SKM-1 (cell line): ENCODE measurements at regions not wholly inside any gene's neighbourhood (a gene's known extent, or its start where the extent isn't known, plus 50 kb on each side); places are given as distances from the start of the nearest gene placed in this dataset.
"Not testable (repeated sequence)": the region's sequence is repeated elsewhere in the genome, so short reads cannot be mapped to it uniquely, and the experiment has no call there.

Source experiments
- DNase-seq: peaks from one replicate; lab custom pipeline; 2025; ENCODE audit not compliant: unreplicated experiment; lab: John Stamatoyannopoulos, UW

DNA sequence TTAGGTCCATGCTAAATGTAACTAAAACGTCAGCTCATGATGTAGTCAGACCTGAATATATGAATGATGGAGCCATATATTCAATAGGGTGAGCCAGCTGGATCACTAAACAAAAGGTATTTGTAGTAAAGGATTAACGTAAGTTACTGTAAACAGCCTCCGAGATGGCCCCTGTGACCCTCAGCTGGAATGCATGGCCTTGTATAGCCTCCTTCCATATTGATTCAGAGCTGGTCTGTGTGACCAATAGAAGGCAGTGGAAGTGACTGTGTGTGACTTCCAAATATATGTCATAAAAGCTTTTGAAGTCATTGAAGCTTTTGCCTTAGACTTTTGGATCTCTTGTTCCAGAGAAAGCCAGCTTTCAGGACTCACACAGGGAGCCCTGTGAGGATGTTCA, 154.4 kb upstream of the CHD1 start:
- DNase-seq = no peak

- no peak for DNase-seq
These were observed 152.9 kb upstream of the CHD1 start for GRCh38 chr5:99081711-99082110.

DNA sequence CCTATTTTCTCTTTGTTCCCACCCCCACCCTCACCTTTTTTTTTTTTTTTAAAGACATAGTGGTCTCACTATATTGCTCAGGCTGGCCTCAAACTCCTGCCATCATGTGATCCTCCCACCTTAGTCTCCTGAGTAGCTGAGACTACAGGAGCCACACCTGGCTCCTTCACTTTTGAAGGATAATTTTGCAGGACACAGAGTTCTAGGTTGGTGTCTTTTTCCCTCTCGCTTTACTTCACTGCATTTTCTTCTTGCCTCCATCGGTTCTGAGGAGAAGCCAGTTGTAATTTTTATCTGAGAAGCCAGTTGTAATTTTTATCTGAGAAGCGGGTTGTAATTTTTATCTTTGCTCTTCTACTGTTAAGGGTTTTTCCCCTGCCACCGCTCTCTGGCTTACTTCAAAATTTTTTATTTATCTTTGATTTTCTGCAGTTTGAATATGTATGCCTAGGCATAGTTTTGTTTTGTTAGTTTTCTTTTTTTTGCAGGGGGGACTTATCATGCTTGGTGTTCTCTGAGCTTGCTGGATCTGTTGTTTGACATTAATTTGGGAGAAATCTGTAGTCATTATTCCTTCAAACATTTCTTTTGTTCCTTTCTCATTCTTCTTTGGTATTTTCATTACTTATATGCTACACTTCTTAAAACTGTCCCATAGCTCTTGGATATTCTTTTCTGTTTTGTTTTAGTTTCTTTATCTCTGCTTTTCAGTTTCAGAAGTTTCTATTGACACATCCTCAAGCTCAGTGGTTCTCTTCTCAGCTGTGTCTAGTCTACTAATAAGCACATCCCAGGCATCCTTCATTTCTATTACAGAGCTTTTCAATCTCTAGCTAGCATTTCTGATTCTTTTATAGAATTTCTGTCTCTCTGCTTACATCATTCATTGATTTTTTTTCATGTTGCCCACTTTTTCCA, 148.2 kb upstream of the CHD1 start:
- DNase-seq = no peak

DNA sequence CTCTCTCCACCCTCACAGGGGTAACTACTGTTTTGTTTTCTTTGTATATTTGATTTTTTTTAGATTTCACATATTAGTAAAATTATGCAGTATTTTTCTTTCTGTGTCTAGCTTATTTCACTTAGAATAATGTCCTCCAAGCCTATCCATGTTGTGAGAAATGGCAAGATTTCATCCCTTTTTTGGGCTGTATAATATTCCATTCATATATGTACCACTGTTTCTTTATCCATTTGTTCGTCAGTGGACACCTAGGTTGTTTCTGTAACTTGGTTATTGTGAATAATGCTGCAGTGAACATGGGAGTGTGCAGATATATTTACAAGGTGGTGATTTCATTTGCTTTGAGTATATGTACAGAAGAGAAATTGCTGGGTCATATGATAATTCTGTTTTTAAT, 144.0 kb upstream of the CHD1 start:
- DNase-seq = no peak

DNA sequence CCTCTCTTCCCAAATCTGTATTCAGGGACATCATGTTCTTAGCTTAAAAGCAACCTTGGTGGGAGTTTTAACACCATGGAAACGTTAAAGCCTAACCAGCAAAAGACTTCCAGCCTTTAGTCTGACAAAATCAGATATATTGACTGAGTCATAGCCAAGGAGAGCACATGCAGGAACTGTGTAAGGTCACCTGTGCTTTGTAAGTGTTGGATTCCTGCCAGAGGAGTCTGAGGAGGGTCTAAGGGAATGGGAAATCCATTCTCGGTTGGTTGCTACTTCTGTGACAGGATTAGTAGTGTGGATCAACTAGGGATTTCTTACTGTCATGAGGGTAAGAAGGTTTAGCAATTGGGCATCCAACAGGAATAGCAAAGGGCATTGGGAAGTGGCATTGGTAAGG, 142.0 kb upstream of the CHD1 start:
- DNase-seq = no peak

DNA sequence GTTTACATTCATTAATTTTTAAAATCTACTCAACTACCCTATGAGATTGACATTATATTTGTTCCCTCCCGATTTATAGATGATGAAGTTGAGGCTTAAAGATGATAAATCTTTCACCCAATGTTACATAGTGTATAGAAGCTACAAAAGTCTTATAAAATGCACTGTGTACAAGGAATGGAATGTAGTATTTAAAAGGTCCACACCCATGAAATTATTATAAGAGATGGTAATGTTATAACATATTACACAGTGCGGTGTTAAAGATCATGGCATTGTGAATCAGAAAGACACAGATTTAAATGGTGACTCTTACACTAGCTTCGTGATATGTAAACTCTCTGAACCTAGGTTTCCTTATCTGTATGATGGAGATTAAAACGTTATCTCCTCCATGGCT, 141.6 kb upstream of the CHD1 start:
- DNase-seq = no peak

- no peak for DNase-seq
These were observed 140.3 kb upstream of the CHD1 start for GRCh38 chr5:99068944-99069650.

DNA sequence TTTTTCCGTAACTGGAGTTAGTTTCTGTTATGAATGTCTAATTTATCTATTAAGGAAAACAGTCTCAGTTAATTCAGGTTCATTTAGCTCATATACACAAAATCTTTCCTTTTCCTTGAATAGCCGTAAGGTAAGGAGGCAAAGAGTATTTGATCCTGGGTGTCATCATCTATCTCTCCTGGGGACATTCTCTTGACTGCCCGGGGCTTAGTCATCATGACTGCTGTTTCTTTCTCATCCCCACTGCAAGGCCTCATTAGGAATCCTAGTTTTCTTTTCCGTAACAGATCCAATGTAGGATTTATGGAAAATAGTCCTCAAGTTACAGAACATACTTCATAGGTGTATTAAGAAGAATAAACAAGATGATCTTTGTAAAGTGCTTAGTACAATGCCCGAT, 134.9 kb upstream of the CHD1 start:
- no peak for DNase-seq

DNA sequence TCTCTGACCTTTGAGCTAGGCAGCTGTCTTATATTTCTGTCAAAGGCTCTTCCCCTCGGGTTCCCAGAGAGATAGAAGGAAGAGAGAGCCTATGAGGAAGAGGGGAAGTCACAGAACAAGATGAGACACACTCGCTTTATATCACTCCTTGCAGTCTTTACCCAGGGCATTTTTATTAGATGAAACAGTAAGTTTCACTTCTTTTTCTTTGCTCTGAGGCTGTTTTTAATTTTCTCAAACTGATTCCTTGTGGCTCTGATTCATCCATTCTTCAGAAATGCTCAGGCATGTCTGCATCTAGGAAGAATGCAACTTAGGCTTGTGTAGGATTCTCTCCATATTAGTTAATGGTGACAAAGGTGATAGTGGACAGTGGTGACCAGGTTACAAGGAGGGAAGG, 132.9 kb upstream of the CHD1 start:
- no peak for DNase-seq

DNA sequence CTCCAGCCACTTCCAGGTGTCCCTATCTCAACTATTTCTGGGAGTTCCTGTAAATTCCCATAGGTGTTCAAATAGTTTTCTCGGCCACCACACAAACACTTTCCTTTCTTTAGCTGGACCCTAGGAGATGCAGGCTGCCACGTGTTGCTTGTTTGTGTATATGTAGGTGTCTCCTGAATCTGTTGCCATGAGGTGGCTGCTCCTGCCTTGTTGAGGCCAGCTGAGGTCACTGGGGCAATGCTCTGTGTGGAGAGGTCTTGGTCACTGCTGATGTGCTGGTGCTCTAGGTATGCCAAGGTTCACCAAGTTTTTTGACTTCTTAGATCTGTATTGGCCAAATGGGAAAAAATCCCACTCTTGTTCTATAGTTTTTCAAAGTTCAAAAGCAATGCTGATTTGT, 132.5 kb upstream of the CHD1 start:
- DNase-seq = no peak

- peak; percentile 64 for DNase-seq
These were observed 131.8 kb upstream of the CHD1 start for GRCh38 chr5:99060306-99061261.

- no peak for DNase-seq
These were observed 130.9 kb upstream of the CHD1 start for GRCh38 chr5:99059685-99060084.

DNA sequence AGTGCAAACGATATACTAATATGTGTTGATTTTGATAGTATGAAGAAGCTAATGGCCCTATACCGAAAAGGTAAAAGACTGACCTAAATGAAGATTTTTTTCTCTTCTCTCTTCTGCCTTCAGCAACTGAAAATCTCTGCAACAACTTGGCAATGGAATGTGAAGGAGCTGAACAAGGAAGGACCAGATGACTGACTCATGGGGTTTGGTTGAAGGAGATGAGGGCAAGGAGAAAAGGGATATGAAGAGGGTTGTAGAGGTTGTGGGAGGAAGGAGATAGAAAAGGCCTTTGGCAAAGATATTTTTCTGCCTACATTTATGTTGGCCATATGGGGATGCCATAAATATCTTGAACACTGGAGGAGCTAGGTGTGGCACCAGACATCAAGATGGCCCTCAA, 129.7 kb upstream of the CHD1 start:
- DNase-seq = no peak

GRCh38 chr5:99054972-99055371, 126.2 kb upstream of the CHD1 start:
- no peak for DNase-seq

DNA sequence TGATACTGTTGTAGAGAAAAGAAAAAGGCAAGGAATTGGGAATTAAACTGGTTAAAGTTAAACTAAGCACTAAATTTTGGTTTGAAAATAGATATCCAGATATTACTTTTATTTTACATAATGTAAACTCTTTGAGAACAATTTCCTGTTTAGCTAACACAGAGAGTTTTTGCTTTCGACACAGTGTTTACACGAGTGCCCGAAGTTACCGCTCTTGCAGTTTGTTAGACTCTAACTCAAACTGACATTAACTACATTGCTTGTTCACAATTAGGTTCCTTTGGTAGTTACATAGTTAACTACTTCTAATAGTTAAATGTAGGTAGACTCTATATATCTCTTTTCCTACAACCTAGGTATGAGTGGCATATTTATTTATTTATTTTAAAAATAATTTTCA, 117.1 kb upstream of the CHD1 start:
- DNase-seq = no peak

DNA sequence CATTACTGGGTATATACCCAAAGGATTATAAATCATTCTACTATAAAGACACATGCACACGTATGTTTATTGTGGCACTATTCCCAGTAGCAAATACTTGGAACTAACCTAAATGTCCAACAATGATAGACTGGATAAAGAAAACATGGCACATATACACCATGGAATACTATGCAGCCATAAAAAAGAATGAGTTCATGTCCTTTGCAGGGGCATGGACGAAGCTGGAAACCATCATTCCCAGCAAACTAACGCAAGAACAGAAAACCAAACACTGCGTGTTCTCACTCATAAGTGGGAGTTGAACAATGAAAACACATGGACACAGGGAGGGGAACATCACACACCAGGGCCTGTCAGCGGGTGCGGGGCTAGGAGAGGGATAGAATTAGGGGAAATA, 114.5 kb upstream of the CHD1 start:
- DNase-seq = not testable (repeated sequence)

DNA sequence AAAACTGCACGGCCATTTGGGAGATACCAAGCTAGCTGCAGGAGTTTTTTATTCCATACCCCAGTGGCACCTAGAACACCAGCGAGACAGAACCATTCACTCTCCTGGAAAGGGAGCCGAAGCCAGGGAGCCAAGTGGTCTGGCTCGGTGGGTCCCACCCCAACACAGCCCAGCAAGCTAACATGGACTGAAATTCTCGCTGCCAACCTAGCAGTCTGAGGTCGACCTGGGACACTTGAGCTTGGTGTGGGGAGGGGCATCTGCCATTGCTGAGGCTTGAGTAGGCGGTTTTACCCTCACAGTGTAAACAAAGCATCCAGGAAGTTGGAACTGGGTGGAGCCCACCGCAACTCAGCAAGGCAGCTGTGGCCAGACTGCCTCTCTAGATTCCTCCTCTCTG, 108.9 kb upstream of the CHD1 start:
- no peak for DNase-seq

DNA sequence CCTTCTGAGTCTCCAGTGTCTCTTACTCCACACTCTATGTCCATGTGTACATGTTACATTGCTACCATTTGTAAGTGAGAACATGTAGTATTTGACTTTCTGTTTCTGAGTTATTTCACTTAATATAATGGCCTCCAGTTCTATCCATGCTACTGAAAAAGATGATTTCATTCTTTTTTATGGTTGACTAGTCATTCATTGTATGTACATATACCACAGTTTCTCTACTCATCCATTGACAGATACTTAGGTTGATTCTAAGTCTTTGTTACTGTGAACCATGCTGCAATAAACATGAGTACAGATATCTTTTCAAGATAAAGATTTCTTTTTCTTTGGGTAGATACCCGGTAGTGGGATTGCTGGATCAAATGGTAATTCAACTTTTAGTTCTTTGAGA, 107.1 kb upstream of the CHD1 start:
- DNase-seq = no peak

GRCh38 chr5:99034336-99034735, 105.5 kb upstream of the CHD1 start:
- DNase-seq = no peak

GRCh38 chr5:99033014-99033900, 104.5 kb upstream of the CHD1 start:
- DNase-seq = no peak
